HEK293T (cell line): ENCODE measurements at regions not wholly inside any gene's neighbourhood (a gene's known extent, or its start where the extent isn't known, plus 50 kb on each side); places are given as distances from the start of the nearest gene placed in this dataset.
"Not testable (repeated sequence)": the region's sequence is repeated elsewhere in the genome, so short reads cannot be mapped to it uniquely, and the experiment has no call there.

Experiments used
- ARNT ChIP-seq: fragments of 450-650 bp; IDR thresholded peaks from 2 replicates; pipeline ENCODE4 v1.6.1; 2017; ENCODE audit warnings: mild to moderate bottlenecking
- FOXA1 ChIP-seq: fragments of 450-650 bp; IDR thresholded peaks from 2 replicates; pipeline ENCODE4 v1.6.1; 2016; ENCODE audit warnings: mild to moderate bottlenecking
- FOXM1 ChIP-seq: fragments of 450-650 bp; IDR thresholded peaks from 2 replicates; pipeline ENCODE4 v1.6.1; 2017; ENCODE audit warnings: mild to moderate bottlenecking, borderline replicate concordance
- HDGF ChIP-seq: fragments of 450-650 bp; IDR thresholded peaks from 2 replicates; pipeline ENCODE4 v1.6.1; 2017; ENCODE audit warnings: antibody characterized with exemption, borderline replicate concordance
- SUZ12 ChIP-seq: fragments of 450-650 bp; IDR thresholded peaks from 2 replicates; pipeline ENCODE4 v1.6.1; 2016; ENCODE audit warnings: mild to moderate bottlenecking
- TARDBP ChIP-seq: fragments of 450-650 bp; IDR thresholded peaks from 2 replicates; pipeline ENCODE4 v1.6.1; 2016

DNA sequence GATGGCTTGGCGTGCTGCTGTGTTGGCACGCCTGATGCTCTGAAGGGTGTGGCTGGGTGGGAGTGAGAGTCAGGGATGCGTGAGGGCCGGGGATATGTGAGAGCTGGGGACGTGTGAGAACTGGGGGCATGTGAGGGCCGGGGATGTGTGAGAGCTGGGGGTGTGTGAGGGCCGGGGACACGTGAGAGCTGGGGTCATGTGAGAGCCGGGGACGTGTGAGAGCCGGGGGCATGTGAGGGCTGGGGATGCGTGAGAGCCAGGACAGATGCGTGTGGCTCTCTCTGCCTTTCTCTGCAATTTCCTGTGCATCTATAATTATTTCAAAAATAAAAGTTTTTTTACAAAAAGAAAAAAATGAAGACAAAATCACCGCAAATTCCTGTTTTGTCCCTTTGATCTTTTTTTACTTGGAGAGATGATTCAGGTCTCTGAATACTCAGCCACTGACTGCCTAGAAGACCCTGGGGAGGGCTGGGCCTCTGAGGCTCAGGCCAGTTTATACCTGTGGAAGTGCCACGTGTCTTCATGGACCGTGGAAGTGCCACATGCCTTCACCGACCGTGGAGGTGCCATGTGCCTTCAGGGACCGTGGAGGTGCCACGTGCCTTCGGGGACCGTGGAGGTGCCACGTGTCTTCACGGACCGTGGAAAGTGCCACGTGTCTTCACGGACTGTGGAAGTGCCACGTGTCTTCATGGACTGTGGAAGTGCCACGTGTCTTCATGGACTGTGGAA is 170.4 kb downstream of the LAT start:
- TF ChIP-seq FOXM1, FOXA1, HDGF, TARDBP, ARNT, SUZ12: not testable (repeated sequence)
